Stimulated activated naive B cell treated with anti-CD40 and anti-IgM and Interleukin-4, amounts not matched to agents 10 μg/mL and 1 μg/mL and 100 μg/mL, for 72 hours (primary cell): ENCODE measurements at regions not wholly inside any gene's neighbourhood (a gene's known extent, or its start where the extent isn't known, plus 50 kb on each side); places are given as distances from the start of the nearest gene placed in this dataset.

Experiments
- ATAC-seq, 2 donors: fragments of 150-1000 bp; cut with Tn5 transposase; replicated peaks; 2 replicates each; pipeline ENCODE4 v1.10.0; 2021; ENCODE audit warnings: moderate library complexity in 1 of 2
- DNase-seq: peaks from one replicate; pipeline ENCODE4 v3.0.0; 2021
- H3K27ac Mint-ChIP-seq: one replicate; pipeline ENCODE4 v1.8.0; 2022; ENCODE audit warnings: mild to moderate bottlenecking, mixed read lengths
- H3K27me3 Mint-ChIP-seq, 2 donors: one replicate each; pipeline ENCODE4 v1.8.0; 2022; ENCODE audit warnings: mixed read lengths in 2 of 2
- H3K36me3 Mint-ChIP-seq, 2 donors: one replicate each; pipeline ENCODE4 v1.8.0; 2022; ENCODE audit warnings: mixed read lengths in 2 of 2, mild to moderate bottlenecking in 1 of 2
- H3K4me1 Mint-ChIP-seq, 2 donors: one replicate each; pipeline ENCODE4 v1.8.0; 2022; ENCODE audit warnings: mixed read lengths in 2 of 2, mild to moderate bottlenecking in 1 of 2
- H3K4me3 Mint-ChIP-seq, 2 donors: one replicate each; pipeline ENCODE4 v1.8.0; 2022; ENCODE audit warnings: mild to moderate bottlenecking in 2 of 2, mixed read lengths in 2 of 2, moderate library complexity in 1 of 2
- H3K9me3 Mint-ChIP-seq, 2 donors: one replicate each; pipeline ENCODE4 v1.8.0; 2022; ENCODE audit warnings: mixed read lengths in 2 of 2, mild to moderate bottlenecking in 1 of 2

DNA sequence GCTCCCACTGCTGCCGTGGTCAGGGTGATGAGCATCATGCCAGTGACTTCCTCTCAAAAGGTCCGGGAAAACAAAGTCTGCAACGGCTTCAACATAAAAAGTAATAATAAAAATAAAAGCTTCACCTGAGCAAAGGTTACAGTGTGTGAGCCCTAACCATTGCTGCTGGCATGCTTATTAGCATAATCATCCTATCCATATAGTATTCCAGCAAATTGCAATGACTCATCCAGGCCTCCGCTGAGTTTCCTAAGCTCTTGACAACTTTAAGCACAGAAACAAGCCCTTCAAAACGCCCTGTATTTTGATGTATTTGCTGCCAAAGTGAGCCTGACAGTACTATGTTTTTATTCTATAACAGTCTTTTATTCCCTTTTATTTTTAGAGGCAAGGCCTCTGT is 100.5 kb downstream of the AASDH start:
- Mint-ChIP-seq H3K36me3 (no peaks in the 10 kb centered on the region), H3K27me3 (no peaks in the 10 kb centered on the region), H3K4me1 (peaks cover 0 to 2% of the 10 kb centered on the region in 2 donors), H3K9me3 (peaks cover 0 to 4% of the 10 kb centered on the region in 2 donors), H3K4me3 (no peak overlapping the region), H3K27ac (no peak overlapping the region)
- no peak for ATAC-seq
- no peak for DNase-seq

DNA sequence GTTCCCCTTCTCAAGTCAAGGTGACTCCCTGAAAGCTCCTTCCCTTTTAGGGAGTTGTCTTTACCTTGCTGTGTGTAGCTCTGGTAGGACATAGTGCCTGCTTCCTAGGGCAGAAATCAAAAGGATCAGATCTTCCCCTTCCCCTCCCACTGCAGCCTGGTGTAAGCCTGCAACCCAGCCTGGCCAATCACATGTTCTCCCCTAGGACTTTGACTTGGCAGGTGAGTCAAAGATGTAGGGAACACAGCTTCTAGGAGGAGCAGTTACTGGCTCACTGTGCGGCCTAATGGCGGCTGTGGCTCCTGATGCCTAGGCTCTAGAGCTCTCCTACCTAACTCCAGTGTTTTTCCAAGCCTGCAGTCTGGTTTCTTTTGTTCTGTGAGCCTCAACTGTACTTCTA is 103.9 kb downstream of the AASDH start:
- H3K9me3 Mint-ChIP-seq: peaks cover 0 to 3% of the 10 kb centered on the region in 2 donors
- no peaks in the 10 kb centered on the region for H3K4me1 Mint-ChIP-seq
- no peaks in the 10 kb centered on the region for H3K27me3 Mint-ChIP-seq
- H3K27ac Mint-ChIP-seq: no peak overlapping the region
- no peaks in the 10 kb centered on the region for H3K36me3 Mint-ChIP-seq
- DNase-seq (no peak), ATAC-seq (no peak)
- no peak overlapping the region for H3K4me3 Mint-ChIP-seq

DNA sequence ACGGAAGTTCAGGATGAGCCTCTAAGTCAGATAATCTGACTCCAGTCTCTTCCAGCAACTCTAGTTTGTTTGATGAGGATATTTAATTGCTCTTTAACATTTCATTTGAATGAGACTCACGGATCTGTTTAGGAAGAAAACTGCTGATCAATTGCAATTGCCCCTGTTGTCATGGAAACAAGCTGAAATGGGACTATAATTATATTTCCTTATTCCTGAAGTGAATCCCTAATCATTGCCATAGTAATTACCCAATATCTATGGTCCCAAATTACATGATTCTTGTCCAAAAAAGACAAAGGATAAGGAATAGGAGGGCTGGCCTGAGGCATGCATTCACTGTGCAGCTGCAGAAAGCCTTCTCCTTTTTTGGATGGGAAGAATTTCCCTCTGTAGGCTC is 105.3 kb downstream of the AASDH start:
- Mint-ChIP-seq H3K9me3 (peaks cover 0 to 3% of the 10 kb centered on the region in 2 donors), H3K36me3 (no peaks in the 10 kb centered on the region), H3K4me3 (no peak overlapping the region), H3K4me1 (no peaks in the 10 kb centered on the region), H3K27me3 (no peaks in the 10 kb centered on the region), H3K27ac (no peak overlapping the region)
- ATAC-seq: no peak
- DNase-seq: no peak

DNA sequence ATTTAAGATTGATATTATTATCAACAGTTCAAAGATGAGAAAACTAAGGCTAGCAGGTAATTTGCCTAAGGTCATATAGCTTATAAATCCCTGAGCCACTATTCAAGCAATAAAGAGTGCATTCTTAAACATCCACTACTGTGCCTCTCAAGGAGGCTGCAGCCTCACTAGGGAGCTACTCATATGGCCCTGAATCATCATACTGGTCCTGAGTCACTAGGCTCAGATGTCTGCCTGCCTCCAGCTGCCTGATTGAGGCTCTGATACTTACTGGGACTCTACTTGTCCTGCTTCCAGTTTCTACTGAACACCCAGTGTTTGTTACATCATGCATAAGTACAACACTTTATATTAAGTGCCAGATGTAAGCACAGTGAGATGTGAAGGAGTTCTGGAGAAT is 110.7 kb downstream of the AASDH start:
- Mint-ChIP-seq H3K4me1 (no peaks in the 10 kb centered on the region), H3K4me3 (no peak overlapping the region), H3K9me3 (peaks cover 0 to 2% of the 10 kb centered on the region in 2 donors), H3K36me3 (no peaks in the 10 kb centered on the region), H3K27me3 (no peaks in the 10 kb centered on the region), H3K27ac (no peak overlapping the region)
- ATAC-seq (no peak), DNase-seq (no peak)

DNA sequence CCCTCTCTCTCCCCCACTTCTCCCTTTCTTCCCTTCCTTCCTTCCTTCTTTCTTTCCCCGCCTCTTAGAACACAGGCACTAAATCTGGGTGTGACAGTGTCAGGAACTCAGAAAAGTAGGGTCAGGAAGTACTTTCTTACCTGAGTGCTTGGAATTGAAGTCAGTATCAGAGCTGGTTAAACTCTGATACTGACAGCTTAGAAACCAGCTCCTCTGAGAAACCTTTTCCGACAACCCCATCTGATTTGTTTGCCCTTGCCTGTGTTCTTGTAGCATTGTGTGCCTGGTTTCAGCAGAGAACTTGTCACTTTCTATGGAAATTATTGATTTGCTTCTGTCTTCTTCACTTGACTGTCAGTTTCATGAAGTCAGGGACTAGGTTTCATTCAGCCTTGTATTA is 113.9 kb downstream of the AASDH start:
- no peak overlapping the region for H3K27ac Mint-ChIP-seq
- peaks cover 0 to 2% of the 10 kb centered on the region in 2 donors for H3K9me3 Mint-ChIP-seq
- no peak for DNase-seq
- H3K36me3 Mint-ChIP-seq: no peaks in the 10 kb centered on the region
- no peaks in the 10 kb centered on the region for H3K27me3 Mint-ChIP-seq
- H3K4me3 Mint-ChIP-seq: no peak overlapping the region
- no peak for ATAC-seq
- no peaks in the 10 kb centered on the region for H3K4me1 Mint-ChIP-seq

DNA sequence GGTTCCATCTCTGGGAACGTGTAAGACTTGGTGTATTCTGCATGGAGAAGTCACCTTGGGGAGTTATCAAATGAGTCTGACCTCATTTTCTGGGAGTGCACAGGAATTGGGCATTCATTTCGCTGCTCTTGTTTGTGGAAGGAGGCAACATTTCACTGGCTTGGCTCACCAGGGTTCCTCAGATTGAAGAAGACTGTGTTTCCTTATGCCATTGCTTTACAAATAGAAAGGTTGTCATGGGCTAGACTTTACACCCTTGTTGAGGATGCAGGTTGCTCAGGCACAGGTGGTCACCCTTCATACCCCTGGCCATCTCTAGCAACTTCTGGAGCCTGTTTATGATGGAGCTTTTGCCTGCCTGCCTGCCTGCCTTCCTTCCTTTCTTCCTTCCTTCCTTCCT is 114.4 kb downstream of the AASDH start:
- Mint-ChIP-seq H3K27me3 (no peaks in the 10 kb centered on the region), H3K4me1 (no peaks in the 10 kb centered on the region), H3K27ac (no peak overlapping the region), H3K36me3 (no peaks in the 10 kb centered on the region), H3K4me3 (no peak overlapping the region), H3K9me3 (peaks cover 0 to 2% of the 10 kb centered on the region in 2 donors)
- DNase-seq (no peak), ATAC-seq (no peak)

DNA sequence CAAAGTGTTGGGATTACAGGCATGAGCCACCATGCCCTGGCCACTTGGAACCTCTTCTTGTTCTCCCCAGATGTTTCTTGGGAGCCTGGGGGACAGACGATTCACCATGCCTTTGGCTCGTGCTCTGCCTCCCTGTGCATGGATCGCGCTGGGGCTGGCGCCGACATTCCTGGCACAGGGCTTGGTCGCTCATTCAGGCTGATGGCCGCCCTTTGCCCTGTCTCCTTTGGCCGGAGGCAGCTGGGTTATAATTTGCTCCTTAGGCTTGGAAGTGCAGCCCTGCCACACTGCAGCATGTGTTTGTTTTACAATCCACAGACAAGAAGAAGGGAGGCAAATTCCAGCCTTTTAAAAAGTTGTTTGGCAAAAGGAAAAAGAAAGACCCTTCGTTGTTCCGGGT is 115.3 kb downstream of the AASDH start:
- peaks cover 0 to 2% of the 10 kb centered on the region in 2 donors for H3K9me3 Mint-ChIP-seq
- ATAC-seq: no peak
- H3K4me1 Mint-ChIP-seq: no peaks in the 10 kb centered on the region
- DNase-seq: no peak
- H3K4me3 Mint-ChIP-seq: no peak overlapping the region
- H3K27ac Mint-ChIP-seq: no peak overlapping the region
- no peaks in the 10 kb centered on the region for H3K36me3 Mint-ChIP-seq
- no peaks in the 10 kb centered on the region for H3K27me3 Mint-ChIP-seq

DNA sequence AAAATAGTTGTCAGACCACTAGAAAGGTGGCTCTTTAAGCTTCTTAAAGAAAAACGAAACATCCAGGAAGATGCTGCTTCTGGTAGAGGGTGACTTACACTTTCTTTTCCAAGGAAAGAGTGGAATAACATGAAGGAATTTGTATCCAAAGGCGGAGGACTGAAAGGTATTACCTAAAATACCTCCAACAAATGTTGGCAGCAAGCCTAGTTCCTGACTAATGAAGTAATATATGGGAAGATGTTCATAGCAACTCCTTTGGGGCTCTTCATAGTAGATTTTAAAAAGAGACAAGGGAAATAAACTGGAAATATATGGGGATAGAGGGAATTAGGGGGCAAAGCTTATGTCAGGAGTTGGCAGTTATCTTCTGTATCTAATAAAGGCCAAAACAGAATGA is 116.2 kb downstream of the AASDH start:
- Mint-ChIP-seq H3K27me3 (no peaks in the 10 kb centered on the region), H3K27ac (no peak overlapping the region), H3K4me3 (no peak overlapping the region), H3K4me1 (no peaks in the 10 kb centered on the region), H3K9me3 (no peaks in the 10 kb centered on the region), H3K36me3 (no peaks in the 10 kb centered on the region)
- no peak for ATAC-seq
- DNase-seq: no peak

DNA sequence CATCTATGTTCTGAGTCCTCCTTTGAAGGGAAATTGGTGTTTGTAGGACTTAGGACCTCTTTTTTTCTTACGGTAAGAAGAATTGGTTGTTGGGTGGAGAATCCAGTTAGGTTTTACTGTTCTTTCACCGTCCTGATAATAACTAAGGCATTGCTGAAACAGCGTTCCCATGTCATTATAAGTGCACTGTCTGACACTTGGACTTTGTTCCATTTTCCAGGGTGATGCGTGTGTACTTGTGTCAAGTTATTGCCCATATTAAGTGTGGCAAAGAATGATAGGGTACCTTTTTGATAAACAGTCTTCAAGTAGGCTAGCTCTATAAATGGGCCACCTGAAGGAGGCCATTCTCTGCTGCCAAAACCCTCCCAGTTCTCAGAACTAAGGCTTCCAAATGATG is 119.7 kb downstream of the AASDH start:
- peaks cover 6 to 15% of the 10 kb centered on the region in 2 donors for H3K9me3 Mint-ChIP-seq
- H3K4me3 Mint-ChIP-seq: no peak overlapping the region
- H3K27me3 Mint-ChIP-seq: no peaks in the 10 kb centered on the region
- no peak for ATAC-seq
- H3K27ac Mint-ChIP-seq: no peak overlapping the region
- no peaks in the 10 kb centered on the region for H3K4me1 Mint-ChIP-seq
- no peak for DNase-seq
- peaks cover 0 to 8% of the 10 kb centered on the region in 2 donors for H3K36me3 Mint-ChIP-seq

DNA sequence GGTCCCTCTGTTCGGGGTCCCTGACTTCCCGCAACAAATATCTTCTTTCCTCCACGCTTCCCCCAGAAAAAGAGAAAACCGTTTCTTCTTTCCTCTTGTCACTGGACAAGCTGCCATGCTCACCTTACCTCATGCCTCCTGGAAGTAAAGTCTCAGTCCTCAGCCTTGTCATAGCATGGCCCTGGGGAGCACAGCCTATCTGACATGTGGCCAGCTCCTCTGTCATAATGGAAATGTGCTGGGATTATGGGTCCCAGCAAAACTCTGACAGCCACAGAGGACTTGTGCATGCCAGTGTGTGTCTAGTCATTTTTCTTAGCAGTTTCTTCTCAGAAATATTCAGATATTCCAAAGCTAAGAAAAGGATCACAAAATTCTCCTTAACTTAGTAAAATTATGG is 122.4 kb downstream of the AASDH start:
- Mint-ChIP-seq H3K4me1 (no peaks in the 10 kb centered on the region), H3K27ac (no peak overlapping the region), H3K27me3 (no peaks in the 10 kb centered on the region), H3K9me3 (peaks cover 6 to 15% of the 10 kb centered on the region in 2 donors), H3K4me3 (no peak overlapping the region), H3K36me3 (peaks cover 0 to 8% of the 10 kb centered on the region in 2 donors)
- ATAC-seq (no peak), DNase-seq (no peak)

DNA sequence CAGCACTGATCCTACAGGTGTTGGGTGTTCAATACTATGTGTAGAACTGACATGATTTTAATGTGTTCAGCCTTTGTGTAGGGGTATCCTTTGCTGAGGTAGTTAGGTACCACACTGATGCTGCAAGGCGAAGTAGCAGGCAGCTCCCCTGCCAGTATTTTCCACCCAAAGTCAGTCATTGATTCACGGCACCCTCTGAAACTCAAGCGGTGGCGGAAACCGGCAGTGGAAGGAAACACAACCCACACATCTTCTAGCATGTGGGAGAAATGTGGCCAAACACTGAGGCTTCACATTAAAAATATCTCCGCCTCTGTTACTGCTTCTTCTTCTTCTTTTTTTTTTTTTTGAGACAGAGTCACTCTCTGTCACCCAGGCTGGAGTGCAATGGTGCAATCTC is 126.3 kb downstream of the AASDH start:
- H3K4me3 Mint-ChIP-seq: no peak overlapping the region
- DNase-seq: no peak
- H3K27ac Mint-ChIP-seq: no peak overlapping the region

DNA sequence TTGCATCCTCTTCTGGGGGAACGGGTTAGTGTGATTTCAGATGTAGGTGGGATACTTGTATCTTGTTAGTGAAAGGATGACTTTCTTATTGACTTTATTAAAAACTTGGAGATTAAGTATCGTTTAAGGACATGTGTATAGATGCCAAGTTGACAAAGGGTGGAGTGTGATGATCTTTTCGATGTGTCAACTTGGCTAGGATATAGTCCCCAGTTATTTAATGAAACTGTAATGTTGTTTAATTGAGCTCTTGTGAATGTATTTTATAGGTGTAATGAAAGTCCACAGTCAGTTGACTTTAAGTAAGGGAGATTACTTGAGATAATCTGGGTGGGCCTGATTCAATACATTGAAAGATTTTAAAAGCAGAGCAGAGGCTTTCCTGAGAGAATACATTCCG is 127.0 kb downstream of the AASDH start:
- peaks cover 0 to 8% of the 10 kb centered on the region in 2 donors for H3K36me3 Mint-ChIP-seq

More for the DNA sequence above, 126.3 kb downstream of the AASDH start:
- ATAC-seq: peak; percentile 69 to 81
- peaks cover 8 to 15% of the 10 kb centered on the region in 2 donors for H3K9me3 Mint-ChIP-seq
- peaks cover 0 to 8% of the 10 kb centered on the region in 2 donors for H3K36me3 Mint-ChIP-seq
- H3K27me3 Mint-ChIP-seq: no peaks in the 10 kb centered on the region
- H3K4me1 Mint-ChIP-seq: no peaks in the 10 kb centered on the region

DNA sequence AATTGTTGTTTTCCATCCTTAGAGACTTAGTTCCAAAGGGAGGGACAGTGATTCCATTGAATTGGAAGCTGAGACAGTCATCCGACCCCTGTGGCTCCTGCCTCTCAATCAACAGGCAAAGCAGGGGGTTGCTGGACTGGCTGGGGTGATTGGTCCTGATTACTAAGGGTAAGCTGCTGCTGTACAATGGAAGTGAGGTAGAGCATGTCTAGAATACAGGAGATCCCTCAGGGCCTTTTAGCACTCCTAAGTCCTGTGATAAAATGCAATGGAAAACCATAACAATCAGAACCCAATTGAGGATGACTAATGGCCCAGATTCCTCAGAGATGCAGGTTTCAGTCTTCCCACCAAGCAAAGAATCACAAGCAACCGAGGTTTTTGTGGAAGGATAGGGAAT is 127.6 kb downstream of the AASDH start:
- Mint-ChIP-seq H3K27ac (no peak overlapping the region), H3K4me3 (no peak overlapping the region), H3K4me1 (no peaks in the 10 kb centered on the region), H3K9me3 (peaks cover 5 to 12% of the 10 kb centered on the region in 2 donors), H3K27me3 (no peaks in the 10 kb centered on the region), H3K36me3 (peaks cover 0 to 8% of the 10 kb centered on the region in 2 donors)
- ATAC-seq: no peak
- no peak for DNase-seq

More for the DNA sequence above, 127.0 kb downstream of the AASDH start:
- Mint-ChIP-seq H3K27ac (no peak overlapping the region), H3K27me3 (no peaks in the 10 kb centered on the region), H3K4me1 (no peaks in the 10 kb centered on the region), H3K9me3 (peaks cover 8 to 15% of the 10 kb centered on the region in 2 donors), H3K4me3 (no peak overlapping the region)
- ATAC-seq (no peak), DNase-seq (no peak)

DNA sequence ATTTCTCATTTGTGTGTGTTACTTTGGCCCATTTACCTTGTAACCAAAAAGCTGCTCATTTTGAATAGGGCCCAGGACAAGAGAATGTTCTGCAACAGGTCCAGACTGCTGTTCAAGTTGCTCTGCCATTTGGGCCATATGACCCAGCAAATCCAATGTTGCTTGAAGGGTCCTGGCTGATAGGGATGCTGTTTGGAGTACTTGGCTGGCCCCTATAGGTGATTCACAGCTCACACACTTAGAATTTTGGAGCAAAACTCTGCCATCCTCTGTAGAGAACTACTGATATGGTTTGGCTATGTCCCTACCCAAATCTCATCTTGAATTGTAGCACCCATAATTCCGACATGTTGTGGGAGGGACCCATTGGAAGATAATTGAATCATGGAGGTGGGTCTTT is 131.5 kb downstream of the AASDH start:
- H3K27me3 Mint-ChIP-seq: no peaks in the 10 kb centered on the region
- no peaks in the 10 kb centered on the region for H3K36me3 Mint-ChIP-seq
- H3K9me3 Mint-ChIP-seq: peaks cover 0 to 2% of the 10 kb centered on the region in 2 donors
- ATAC-seq (no peak), DNase-seq (no peak)
- H3K4me1 Mint-ChIP-seq: no peaks in the 10 kb centered on the region
- H3K27ac Mint-ChIP-seq: no peak overlapping the region
- no peak overlapping the region for H3K4me3 Mint-ChIP-seq

DNA sequence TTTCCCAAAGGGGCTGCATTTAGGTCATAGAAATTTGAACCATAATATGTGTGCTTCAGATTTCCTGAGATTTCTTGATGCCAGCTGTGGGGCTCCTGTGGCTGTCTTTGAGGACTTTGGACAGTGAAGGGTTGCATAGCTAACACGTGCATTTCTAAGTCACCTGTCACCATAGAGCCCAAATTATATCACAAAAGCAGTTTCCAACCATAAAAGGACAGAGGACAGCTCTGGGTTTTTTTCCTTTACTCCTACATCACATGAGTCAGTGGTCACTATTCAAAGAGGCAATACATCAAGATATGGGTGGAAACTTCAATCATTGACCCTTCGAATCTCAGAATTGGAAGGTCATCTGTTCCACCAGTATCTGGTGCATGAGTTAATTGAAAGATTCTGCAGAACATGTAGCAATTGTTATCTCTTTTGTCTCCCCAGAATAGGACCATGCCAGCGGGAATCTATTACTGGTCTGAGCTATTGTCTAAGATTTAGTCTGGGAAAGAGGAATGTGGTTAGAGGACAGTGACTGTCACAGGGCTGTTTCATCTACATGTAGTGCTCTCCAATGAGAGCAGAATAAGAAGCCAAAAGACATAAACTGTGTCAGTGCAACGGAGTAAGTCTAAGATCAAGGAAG is 133.5 kb downstream of the AASDH start:
- Mint-ChIP-seq H3K27ac (no peak overlapping the region), H3K27me3 (no peaks in the 10 kb centered on the region)

More for the DNA sequence above, 133.5 kb downstream of the AASDH start:
- Mint-ChIP-seq H3K4me1 (no peaks in the 10 kb centered on the region), H3K4me3 (no peak overlapping the region), H3K36me3 (no peaks in the 10 kb centered on the region), H3K9me3 (peaks cover 0 to 2% of the 10 kb centered on the region in 2 donors)
- ATAC-seq: no peak
- DNase-seq: no peak
